ENCODE measurements at regions not wholly inside any gene's neighbourhood (a gene's known extent, or its start where the extent isn't known, plus 50 kb on each side); places are given as distances from the start of the nearest gene placed in this dataset.

GRCh38 chr7:156105337-156106106 lies 293.3 kb upstream of the SHH start:
- Mint-ChIP-seq H3K9me3 (ENCODE audit: insufficient read depth) (no peaks in the 10 kb centered on the region), H3K27ac (no peak overlapping the region), H3K36me3 (ENCODE audit: low read depth) (no peaks in the 10 kb centered on the region), H3K27me3 (ENCODE audit: low read depth) (no peaks in the 10 kb centered on the region), H3K4me3 (no peak overlapping the region), H3K4me1 (ENCODE audit: low read depth) (no peaks in the 10 kb centered on the region)
- ChIA-PET POLR2A (no interaction called here), CTCF (no interaction called here)
- ATAC-seq (no peak), DNase-seq (no peak)

- H3K9me3 Mint-ChIP-seq (ENCODE audit: insufficient read depth), result no peaks in the 10 kb centered on the region
- H3K4me3 Mint-ChIP-seq, result no peak overlapping the region
- no peak overlapping the region for H3K27ac Mint-ChIP-seq
- ChIA-PET POLR2A (no interaction called here), CTCF (no interaction called here)
- ATAC-seq, result no peak
- no peaks in the 10 kb centered on the region for H3K27me3 Mint-ChIP-seq (ENCODE audit: low read depth)
- no peaks in the 10 kb centered on the region for H3K36me3 Mint-ChIP-seq (ENCODE audit: low read depth)
- H3K4me1 Mint-ChIP-seq (ENCODE audit: low read depth), result no peaks in the 10 kb centered on the region
- DNase-seq, result no peak
Observed at GRCh38 chr7:156104501-156105336, 292.5 kb upstream of the SHH start.

DNA sequence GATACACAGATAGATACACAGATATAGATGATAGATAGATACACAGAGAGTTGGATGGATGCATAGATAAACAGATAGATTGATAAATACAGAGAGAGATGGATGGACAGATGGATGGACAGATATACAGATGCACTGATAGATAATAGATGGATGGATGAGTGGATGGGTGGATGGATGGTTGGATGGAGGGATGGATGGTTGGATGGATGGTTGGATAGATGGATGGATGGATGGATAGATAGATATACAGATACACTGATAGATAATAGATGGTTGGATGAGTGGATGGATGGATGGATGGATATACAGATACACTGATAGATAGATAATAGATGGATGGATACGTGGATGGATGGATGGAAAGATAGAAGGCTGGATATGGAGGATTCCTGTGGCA lies 290.0 kb upstream of the SHH start:
- no peak overlapping the region for H3K27ac Mint-ChIP-seq
- no peaks in the 10 kb centered on the region for H3K4me1 Mint-ChIP-seq (ENCODE audit: low read depth)
- ChIA-PET CTCF (no interaction called here), POLR2A (no interaction called here)
- no peaks in the 10 kb centered on the region for H3K9me3 Mint-ChIP-seq (ENCODE audit: insufficient read depth)
- DNase-seq (no peak), ATAC-seq (no peak)
- no peaks in the 10 kb centered on the region for H3K27me3 Mint-ChIP-seq (ENCODE audit: low read depth)
- H3K4me3 Mint-ChIP-seq, result no peak overlapping the region
- no peaks in the 10 kb centered on the region for H3K36me3 Mint-ChIP-seq (ENCODE audit: low read depth)

DNA sequence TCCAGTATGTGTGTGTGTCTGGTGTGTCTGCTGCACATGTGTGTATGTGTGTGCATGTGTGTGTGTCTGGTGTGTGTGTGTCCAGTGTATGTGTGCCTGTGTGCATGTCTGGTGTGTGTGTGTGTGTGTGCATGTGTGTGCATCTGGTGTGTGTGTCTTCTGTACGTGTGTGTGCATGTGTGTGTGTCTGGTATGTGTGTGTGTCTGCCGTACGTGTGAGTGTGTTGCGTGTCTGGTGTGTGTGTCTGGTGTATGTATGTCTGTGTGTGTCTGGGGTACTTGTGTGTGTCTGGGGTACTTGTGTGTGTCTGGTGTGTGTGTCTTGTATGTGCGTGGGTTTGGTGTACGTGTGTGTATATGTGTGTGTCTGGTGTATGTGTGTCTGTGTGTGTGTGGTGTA lies 289.1 kb upstream of the SHH start:
- no peak overlapping the region for H3K4me3 Mint-ChIP-seq
- H3K27ac Mint-ChIP-seq, result no peak overlapping the region
- ATAC-seq, result no peak
- H3K27me3 Mint-ChIP-seq (ENCODE audit: low read depth), result no peaks in the 10 kb centered on the region
- POLR2A ChIA-PET, result no interaction called here
- H3K4me1 Mint-ChIP-seq (ENCODE audit: low read depth), result peaks cover 7% of the 10 kb centered on the region
- no peaks in the 10 kb centered on the region for H3K36me3 Mint-ChIP-seq (ENCODE audit: low read depth)
- no peak for DNase-seq
- CTCF ChIA-PET, result no interaction called here
- H3K9me3 Mint-ChIP-seq (ENCODE audit: insufficient read depth), result no peaks in the 10 kb centered on the region

DNA sequence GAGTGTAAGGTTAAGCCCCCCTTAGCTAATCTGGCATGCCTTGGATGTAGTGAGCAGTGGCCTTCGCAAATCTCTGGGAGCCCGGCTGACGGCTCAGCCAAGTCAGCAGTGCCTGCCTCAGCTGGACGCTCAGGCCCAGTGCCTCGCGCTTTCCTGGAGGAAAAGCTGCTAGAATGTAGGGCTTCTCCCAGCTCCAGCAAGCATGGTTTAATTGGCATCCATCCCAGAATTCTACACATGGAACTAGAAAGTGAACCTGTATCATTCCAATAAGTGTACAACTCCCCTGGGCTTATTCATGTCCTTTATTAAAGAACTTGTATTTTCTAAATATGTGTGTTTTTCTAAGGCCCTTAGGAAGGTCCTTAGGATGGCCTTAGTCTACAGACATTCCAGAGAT lies 287.8 kb upstream of the SHH start:
- Mint-ChIP-seq H3K27ac (no peak overlapping the region), H3K9me3 (ENCODE audit: insufficient read depth) (no peaks in the 10 kb centered on the region), H3K4me1 (ENCODE audit: low read depth) (peaks cover 19% of the 10 kb centered on the region), H3K36me3 (ENCODE audit: low read depth) (no peaks in the 10 kb centered on the region), H3K4me3 (no peak overlapping the region), H3K27me3 (ENCODE audit: low read depth) (no peaks in the 10 kb centered on the region)
- ChIA-PET POLR2A (no interaction called here), CTCF (no interaction called here)
- no peak for DNase-seq
- ATAC-seq, result no peak

GRCh38 chr7:156099085-156099484 lies 286.8 kb upstream of the SHH start:
- POLR2A ChIA-PET, result no interaction called here

GRCh38 chr7:156096771-156097538 lies 284.7 kb upstream of the SHH start:
- peaks cover 3% of the 10 kb centered on the region for H3K27me3 Mint-ChIP-seq (ENCODE audit: low read depth)
- no peak overlapping the region for H3K4me3 Mint-ChIP-seq
- DNase-seq, result no peak
- ChIA-PET POLR2A (no interaction called here), CTCF (no interaction called here)
- H3K36me3 Mint-ChIP-seq (ENCODE audit: low read depth), result no peaks in the 10 kb centered on the region
- H3K27ac Mint-ChIP-seq, result no peak overlapping the region
- H3K4me1 Mint-ChIP-seq (ENCODE audit: low read depth), result peaks cover 19% of the 10 kb centered on the region
- no peak for ATAC-seq
- peaks cover 6% of the 10 kb centered on the region for H3K9me3 Mint-ChIP-seq (ENCODE audit: insufficient read depth)

More at GRCh38 chr7:156099085-156099484, 286.8 kb upstream of the SHH start:
- Mint-ChIP-seq H3K36me3 (ENCODE audit: low read depth) (no peaks in the 10 kb centered on the region), H3K4me1 (ENCODE audit: low read depth) (peaks cover 19% of the 10 kb centered on the region), H3K27ac (no peak overlapping the region), H3K9me3 (ENCODE audit: insufficient read depth) (no peaks in the 10 kb centered on the region), H3K27me3 (ENCODE audit: low read depth) (no peaks in the 10 kb centered on the region), H3K4me3 (no peak overlapping the region)
- no peak for DNase-seq
- CTCF ChIA-PET, result no interaction called here
- no peak for ATAC-seq

DNA sequence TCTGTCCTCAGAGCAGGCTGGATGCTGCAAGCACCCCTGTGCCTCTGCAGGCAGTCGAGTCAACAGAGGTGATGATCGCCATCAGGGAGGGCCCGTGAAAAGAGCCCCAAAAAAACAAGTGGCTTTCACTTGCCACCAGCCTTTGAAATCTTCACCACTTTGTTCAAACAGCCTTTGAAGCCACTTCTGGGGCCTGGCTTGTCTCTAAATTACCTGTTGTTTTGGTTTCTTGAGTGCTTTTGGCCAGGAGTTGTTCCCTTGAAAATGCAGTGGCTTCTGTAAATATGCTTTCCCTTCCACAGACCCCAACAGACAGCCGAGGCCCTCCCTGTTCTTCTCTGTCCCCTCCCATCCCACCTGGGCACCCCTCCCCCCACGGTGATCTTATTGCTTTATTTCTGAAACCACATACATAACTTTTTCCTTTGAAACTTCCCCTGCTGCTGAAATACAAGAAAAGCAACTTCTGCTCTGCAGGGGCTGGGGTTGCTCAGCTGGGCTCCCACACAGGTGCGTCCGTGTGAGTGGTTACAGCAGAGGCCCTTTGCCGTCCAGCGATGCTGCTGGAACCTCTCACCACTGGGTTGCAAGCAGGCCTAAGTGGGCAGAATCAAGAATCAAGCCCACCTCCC lies 283.8 kb upstream of the SHH start:
- Mint-ChIP-seq H3K9me3 (ENCODE audit: insufficient read depth) (peaks cover 6% of the 10 kb centered on the region), H3K4me3 (no peak overlapping the region), H3K27ac (peak overlapping the region; percentile 53), H3K27me3 (ENCODE audit: low read depth) (peaks cover 5% of the 10 kb centered on the region), H3K4me1 (ENCODE audit: low read depth) (peaks cover 26% of the 10 kb centered on the region), H3K36me3 (ENCODE audit: low read depth) (no peaks in the 10 kb centered on the region)
- ChIA-PET CTCF (no interaction called here), POLR2A (no interaction called here)
- peak; percentile 33 for DNase-seq
- peak; percentile 33 for ATAC-seq

- peaks cover 5% of the 10 kb centered on the region for H3K27me3 Mint-ChIP-seq (ENCODE audit: low read depth)
- no peak overlapping the region for H3K27ac Mint-ChIP-seq
- H3K9me3 Mint-ChIP-seq (ENCODE audit: insufficient read depth), result peaks cover 6% of the 10 kb centered on the region
- ChIA-PET POLR2A (no interaction called here), CTCF (no interaction called here)
- ATAC-seq (no peak), DNase-seq (no peak)
- H3K36me3 Mint-ChIP-seq (ENCODE audit: low read depth), result no peaks in the 10 kb centered on the region
- H3K4me3 Mint-ChIP-seq, result no peak overlapping the region
- H3K4me1 Mint-ChIP-seq (ENCODE audit: low read depth), result peaks cover 26% of the 10 kb centered on the region
Observed at GRCh38 chr7:156094350-156095146, 282.3 kb upstream of the SHH start.

GRCh38 chr7:156092307-156092706 lies 280.0 kb upstream of the SHH start:
- POLR2A ChIA-PET, result no interaction called here
- Mint-ChIP-seq H3K4me1 (ENCODE audit: low read depth) (peaks cover 26% of the 10 kb centered on the region), H3K27me3 (ENCODE audit: low read depth) (peaks cover 5% of the 10 kb centered on the region), H3K27ac (no peak overlapping the region), H3K4me3 (no peak overlapping the region), H3K36me3 (ENCODE audit: low read depth) (no peaks in the 10 kb centered on the region), H3K9me3 (ENCODE audit: insufficient read depth) (peaks cover 6% of the 10 kb centered on the region)
- ATAC-seq (no peak), DNase-seq (no peak)
- CTCF ChIA-PET, result no interaction called here

DNA sequence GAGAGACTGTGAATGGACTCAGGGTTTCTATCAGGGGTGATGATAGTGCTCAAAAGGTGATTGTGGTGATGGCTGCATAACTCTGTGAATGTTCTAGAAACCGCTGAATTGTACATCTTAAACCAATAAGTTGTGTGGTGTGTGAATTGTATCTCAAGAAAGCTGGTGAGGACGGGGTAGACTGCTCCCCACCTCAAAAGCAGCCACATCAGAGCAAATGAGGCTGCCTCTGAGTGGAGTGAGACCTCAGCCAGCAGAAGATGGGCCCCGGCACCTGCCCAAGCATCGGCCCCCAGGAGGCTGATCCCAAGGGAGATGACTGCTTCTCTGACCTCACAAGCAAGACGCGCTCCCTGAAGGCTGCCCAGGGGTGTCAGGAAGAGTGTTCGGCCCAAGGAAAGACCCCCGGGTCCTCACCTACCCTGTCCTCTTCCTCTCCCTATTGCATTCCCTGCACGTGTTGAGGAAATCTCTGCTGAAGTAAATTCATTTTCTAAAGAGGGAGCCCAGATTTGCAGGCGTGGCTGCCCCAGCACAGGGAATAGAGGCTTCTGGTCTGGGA lies 279.3 kb upstream of the SHH start:
- ChIA-PET CTCF (no interaction called here), POLR2A (no interaction called here)
- peak; percentile 21 for DNase-seq
- H3K4me3 Mint-ChIP-seq, result no peak overlapping the region
- H3K27me3 Mint-ChIP-seq (ENCODE audit: low read depth), result peaks cover 5% of the 10 kb centered on the region
- no peaks in the 10 kb centered on the region for H3K36me3 Mint-ChIP-seq (ENCODE audit: low read depth)
- peaks cover 6% of the 10 kb centered on the region for H3K9me3 Mint-ChIP-seq (ENCODE audit: insufficient read depth)
- peaks cover 22% of the 10 kb centered on the region for H3K4me1 Mint-ChIP-seq (ENCODE audit: low read depth)
- ATAC-seq, result no peak
- no peak overlapping the region for H3K27ac Mint-ChIP-seq

All from activated CD8-positive, alpha-beta T cell treated with anti-CD3 and anti-CD28 coated beads, Interleukin-2, amount 10 ng/mL, durations not matched to agents 7 days and 5 days (primary cell).